Epithelial cell of proximal tubule (primary cell): ENCODE measurements at regions not wholly inside any gene's neighbourhood (a gene's known extent, or its start where the extent isn't known, plus 50 kb on each side); places are given as distances from the start of the nearest gene placed in this dataset.

ENCODE experiments used
- DNase-seq: peaks from one replicate; pipeline ENCODE4 v3.0.0-alpha.2; 2011; ENCODE audit warnings: low read depth
- H3K4me3 ChIP-seq: 2 replicates; pipeline ENCODE4 v1.5.1; 2011; ENCODE audit warnings: low read depth, mild to moderate bottlenecking, low read length
- TF ChIP-seq, protein P1 (sequence below): conservative IDR thresholded peaks from 2 replicates; pipeline ENCODE4 v1.5.1; 2012; ENCODE audit warnings: low read depth, mild to moderate bottlenecking, low read length

DNA sequence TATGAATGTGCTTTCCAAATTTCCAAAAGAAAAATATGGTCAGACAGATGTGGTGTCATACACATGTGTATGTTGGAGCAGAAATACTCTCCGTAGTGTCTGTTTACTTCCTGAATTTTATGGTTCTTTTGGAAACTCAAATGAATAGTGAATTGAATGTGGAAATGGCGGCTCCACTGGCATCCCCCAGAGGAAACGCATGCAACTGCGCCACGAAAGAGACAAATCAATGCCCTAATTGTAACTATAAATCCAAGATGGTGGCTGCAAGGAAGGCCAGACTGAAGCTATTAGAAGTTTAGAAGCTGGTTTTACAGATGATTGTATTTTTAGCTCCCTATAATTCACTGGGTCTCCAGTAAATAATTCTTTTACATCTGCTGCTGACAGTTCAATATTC is 246.7 kb downstream of the FGFR2 start:
- no peak for DNase-seq
- TF ChIP-seq, protein P1, sequence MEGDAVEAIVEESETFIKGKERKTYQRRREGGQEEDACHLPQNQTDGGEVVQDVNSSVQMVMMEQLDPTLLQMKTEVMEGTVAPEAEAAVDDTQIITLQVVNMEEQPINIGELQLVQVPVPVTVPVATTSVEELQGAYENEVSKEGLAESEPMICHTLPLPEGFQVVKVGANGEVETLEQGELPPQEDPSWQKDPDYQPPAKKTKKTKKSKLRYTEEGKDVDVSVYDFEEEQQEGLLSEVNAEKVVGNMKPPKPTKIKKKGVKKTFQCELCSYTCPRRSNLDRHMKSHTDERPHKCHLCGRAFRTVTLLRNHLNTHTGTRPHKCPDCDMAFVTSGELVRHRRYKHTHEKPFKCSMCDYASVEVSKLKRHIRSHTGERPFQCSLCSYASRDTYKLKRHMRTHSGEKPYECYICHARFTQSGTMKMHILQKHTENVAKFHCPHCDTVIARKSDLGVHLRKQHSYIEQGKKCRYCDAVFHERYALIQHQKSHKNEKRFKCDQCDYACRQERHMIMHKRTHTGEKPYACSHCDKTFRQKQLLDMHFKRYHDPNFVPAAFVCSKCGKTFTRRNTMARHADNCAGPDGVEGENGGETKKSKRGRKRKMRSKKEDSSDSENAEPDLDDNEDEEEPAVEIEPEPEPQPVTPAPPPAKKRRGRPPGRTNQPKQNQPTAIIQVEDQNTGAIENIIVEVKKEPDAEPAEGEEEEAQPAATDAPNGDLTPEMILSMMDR: no peak

GRCh38 chr10:121352231-121352855 is 245.9 kb downstream of the FGFR2 start:
- no peak for DNase-seq
- H3K4me3 ChIP-seq: no peak overlapping the region
- TF ChIP-seq, protein P1: no peak

More for the DNA sequence above, 246.7 kb downstream of the FGFR2 start:
- H3K4me3 ChIP-seq: no peak overlapping the region

DNA sequence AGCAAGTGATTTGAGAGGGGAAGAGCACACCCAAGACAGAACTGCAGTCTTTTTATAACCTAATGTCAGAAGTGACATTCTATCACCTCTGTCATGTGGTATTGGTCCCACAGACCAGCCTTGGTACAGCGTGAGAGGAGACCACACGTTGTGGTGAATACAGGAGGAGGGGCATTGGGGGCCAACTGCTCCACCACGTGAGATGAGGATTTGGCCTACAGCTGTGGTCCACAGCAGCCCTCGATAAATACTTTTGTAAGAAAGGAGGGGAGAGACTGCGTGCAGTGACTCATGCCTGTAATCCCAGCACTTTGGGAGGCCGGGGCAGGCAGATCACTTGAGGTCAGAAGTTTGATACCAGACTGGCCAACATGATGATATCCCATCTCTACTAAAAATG is 243.1 kb downstream of the FGFR2 start:
- H3K4me3 ChIP-seq: no peak overlapping the region
- TF ChIP-seq, protein P1: no peak
- no peak for DNase-seq

GRCh38 chr10:121356183-121356582 is 242.1 kb downstream of the FGFR2 start:
- H3K4me3 ChIP-seq: no peak overlapping the region
- no peak for DNase-seq
- TF ChIP-seq, protein P1: no peak

GRCh38 chr10:121357401-121357800 is 240.8 kb downstream of the FGFR2 start:
- DNase-seq: peak; percentile 37
- TF ChIP-seq, protein P1: no peak
- no peak overlapping the region for H3K4me3 ChIP-seq

DNA sequence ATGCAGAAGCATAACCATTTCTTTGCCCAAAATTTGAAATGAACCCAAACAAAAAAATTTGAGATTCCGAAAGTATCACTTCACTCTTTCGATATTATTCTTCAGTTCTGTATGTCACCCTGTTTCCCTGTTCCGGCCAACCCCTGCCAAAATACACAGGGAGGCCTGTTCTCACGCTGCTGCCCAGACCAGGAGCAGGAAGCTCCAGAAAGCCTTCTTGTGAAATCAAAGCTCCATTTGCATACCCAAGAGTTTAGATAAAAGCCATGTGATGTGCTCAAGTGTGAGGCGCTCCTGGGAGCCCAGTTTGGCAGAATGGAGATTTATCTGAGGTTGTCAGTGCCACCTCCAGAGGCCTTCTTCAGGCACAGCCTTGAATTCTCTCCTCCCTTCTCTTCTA is 236.2 kb downstream of the FGFR2 start:
- TF ChIP-seq, protein P1: no peak
- DNase-seq: no peak
- H3K4me3 ChIP-seq: no peak overlapping the region

DNA sequence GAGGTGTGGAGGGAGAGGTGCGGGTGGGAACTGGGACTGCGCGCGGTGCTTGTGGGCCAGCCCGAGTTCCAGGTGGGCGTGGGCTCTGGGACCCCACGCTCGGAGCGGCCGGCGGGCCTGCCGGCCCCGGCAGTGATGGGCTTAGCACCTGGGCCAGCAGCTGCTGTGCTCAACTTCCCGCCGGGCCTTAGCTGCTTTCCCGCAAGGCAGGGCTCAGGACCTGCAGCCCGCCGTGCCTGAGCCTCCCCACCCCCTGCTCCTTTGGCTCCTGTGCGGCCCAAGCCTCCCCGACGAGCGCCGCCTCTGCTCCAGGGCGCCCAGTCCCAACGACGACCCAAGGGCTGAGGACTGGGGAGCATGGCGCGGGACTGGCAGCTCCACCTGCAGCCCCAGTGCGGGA is 232.7 kb downstream of the FGFR2 start:
- H3K4me3 ChIP-seq: no peak overlapping the region
- TF ChIP-seq, protein P1: no peak
- no peak for DNase-seq
